GM18861 (cell line): ENCODE measurements at regions not wholly inside any gene's neighbourhood (a gene's known extent, or its start where the extent isn't known, plus 50 kb on each side); places are given as distances from the start of the nearest gene placed in this dataset.

Experiments
- ATAC-seq: cut with Tn5 transposase; IDR thresholded peaks from one replicate; pipeline ENCODE4 v1.9.1; 2021; ENCODE audit not compliant: unreplicated experiment

DNA sequence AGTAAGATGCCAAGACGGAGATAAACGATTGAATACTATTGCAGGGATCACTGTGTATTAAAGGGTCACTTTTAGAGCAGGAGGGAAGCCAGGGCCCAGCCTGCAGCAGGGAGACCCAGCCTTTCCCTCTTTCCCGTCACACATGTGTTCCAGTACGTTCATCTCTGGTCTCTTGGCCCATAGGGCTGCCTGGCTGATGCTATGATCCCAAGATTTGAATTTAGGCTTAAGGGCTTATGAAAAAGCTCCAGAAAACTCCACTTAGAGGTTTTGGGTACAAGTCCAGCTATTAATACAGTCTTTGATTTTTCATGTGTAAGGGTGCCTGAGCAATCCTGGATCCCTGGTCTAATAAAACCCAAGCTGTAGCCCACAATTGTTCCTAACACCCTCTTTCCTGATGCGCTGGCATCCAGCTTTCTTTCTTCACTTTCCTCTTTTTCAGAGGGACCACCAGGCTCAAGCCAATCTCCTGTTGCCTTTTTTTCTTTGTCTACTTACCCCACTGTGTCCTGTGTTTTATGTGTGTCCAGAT is 359.6 kb upstream of the USP24 start:
- ATAC-seq = no peak

DNA sequence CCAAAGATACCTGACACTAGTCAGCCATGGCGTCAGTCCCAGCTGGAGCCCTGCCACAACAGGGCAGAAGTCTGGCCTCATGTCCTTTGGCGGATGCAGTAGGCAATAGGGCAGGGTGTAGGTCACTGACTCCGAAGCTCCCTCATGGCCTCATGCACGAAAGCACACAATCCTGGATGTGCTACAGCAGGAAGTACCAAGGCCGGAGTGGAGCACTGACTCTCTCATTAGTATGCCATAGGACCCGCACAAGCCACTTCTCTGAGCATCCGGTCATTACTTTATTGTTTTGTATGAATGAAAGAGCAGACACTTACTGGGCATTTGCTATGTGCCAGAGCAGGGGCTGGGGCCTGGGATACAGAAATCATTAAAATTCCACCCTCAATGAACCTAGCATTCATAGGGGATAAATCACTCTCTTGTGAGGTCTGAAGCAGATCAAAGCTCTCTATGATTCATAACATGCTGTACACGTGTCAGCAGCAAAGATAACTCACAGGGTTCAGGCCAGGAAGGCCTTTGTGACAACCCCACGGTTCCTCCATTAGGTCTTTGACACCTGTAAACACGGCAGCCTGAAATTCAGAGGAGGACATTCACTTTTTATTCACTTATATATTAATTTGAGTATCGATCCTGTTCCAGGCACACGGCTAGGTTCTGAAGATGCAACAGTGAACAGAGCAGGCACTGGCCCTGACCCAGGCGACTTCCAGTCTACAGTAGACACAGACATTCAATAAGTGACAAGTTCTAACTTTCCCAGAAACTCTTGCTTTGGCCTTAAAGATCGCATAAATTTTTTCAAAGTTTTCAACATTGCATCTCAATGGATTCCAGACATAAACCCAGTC is 357.9 kb upstream of the USP24 start:
- no peak for ATAC-seq

DNA sequence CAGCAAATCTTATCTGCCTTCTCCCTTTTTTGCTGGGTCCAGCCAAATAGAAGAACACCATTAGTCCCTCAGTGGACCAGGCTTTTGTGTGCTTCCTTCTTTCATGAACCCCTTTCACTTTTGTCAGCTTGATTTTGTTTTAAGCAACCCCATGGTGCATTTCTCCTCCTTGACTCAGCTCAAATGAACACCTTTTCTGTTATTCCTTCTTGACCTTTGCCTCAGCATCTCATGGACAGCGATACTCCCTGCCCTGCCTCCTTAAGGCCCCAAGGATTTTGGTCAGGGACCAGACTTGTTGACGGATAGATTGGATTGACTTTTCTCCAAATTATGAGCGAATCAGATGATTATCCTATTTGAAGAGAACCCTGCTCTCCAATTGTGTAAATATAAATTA is 356.6 kb upstream of the USP24 start:
- no peak for ATAC-seq

DNA sequence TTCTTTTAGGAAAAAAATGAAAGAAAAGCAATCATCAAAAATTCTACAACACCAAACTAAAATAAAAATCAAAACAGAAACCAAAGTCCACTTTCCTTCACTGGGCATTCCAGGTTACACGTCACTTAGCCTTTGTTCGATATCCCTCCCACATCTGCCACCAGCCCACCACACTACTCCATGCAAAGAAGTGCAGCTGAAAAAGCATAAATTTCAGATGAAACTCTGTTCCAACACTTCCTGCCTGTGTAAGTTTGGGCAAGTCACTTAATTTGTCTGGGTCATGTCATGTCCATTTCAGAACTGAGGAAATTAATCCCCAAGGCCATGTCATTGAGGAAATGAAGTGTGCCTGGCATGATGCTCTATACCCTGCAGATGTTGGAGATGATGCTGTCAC is 354.3 kb upstream of the USP24 start:
- ATAC-seq = no peak

DNA sequence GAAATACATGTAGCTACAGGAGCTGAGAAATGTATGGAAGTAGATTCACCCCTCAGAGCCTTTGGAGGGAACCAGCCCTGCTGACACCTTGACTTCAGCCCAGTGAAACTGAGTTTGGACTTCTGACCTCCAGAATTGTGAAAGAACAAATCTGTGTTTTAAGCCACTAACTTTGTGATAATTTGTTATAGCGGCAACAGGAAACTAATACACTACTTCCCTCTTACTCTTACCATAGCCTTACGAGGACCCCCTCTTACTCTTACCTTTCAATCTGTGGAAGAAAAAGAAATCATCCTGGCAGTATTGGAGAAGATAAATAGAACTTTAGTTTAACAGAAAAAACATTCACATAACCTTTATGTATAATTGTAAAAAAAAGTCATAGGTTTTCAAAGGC is 353.6 kb upstream of the USP24 start:
- no peak for ATAC-seq

DNA sequence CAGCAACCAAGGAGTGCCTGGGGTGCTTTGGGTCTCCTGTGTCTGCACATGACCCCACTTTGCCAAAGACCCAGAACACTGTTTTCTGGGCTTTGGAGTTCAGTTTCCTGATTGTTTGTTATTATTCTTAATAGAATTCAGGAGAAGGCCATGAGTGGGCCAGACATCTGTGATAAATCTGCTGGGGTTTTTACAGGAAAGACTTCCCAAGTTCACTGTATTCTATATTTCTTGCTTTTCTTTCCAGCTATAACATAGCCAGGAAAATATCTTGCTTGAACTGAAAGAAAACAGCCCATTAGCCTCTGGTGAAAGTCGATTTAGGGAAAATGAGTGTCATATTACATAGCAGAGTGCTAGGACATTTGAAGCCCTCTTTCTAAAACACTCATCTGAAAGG is 345.1 kb upstream of the USP24 start:
- no peak for ATAC-seq

DNA sequence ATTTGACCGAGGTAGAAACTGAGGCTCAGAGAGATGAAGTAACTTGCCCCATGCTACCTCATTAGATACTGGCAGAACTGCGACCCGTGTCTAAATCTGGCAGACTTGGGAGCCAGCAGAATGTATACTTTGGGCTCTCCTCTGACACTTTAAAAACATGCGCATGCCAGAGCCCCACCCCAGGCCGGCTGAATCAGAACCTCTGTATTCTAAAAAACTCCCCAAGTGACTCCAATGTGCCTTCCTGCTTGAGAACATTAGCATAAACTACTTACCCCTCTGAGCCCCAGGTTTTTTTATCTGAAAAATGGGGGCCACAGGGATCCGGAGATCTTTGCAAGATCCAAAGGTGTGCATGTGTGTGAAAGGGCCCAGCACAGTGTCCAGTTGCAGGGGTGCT is 344.7 kb upstream of the USP24 start:
- no peak for ATAC-seq

DNA sequence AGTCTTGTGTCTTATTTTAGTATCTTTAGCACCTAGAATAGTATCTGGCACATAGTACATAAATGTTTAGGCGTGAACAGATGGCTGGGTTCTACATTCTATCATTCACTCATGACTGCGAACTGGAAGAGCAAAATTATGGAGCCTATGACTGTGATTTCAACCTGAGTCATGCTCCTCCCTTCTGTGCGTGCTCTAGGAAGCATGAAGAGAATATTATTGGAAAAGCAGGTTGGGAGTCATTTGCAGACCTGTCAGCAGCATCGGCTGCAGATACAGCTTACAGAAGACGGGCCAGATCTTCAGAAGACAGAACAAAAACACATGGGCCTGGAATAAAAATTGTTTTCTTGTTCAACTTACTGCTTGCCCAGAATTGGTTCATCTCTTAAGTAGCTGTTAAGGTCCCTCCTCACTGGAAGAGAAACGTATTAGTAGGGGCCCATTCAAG is 344.0 kb upstream of the USP24 start:
- no peak for ATAC-seq

DNA sequence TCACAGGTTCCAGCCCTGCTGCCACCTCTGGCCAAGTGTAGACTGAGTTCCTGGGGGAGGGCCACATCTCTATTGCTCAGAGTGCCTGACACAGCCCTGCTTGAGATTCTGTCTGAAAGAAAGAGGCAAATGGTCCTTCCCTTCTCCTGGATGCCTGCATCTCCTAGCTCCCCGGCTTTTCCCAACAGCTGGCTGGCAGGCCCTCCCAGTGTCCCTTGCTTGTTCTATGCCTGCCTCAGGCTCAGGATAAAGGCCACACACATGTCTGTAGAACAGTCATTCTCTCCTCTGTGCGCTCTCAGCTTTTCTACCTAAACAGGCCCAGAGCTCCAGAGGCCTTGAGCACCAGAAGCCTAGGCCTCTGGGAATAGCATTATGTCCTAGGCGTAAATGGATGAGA is 343.4 kb upstream of the USP24 start:
- ATAC-seq = no peak

DNA sequence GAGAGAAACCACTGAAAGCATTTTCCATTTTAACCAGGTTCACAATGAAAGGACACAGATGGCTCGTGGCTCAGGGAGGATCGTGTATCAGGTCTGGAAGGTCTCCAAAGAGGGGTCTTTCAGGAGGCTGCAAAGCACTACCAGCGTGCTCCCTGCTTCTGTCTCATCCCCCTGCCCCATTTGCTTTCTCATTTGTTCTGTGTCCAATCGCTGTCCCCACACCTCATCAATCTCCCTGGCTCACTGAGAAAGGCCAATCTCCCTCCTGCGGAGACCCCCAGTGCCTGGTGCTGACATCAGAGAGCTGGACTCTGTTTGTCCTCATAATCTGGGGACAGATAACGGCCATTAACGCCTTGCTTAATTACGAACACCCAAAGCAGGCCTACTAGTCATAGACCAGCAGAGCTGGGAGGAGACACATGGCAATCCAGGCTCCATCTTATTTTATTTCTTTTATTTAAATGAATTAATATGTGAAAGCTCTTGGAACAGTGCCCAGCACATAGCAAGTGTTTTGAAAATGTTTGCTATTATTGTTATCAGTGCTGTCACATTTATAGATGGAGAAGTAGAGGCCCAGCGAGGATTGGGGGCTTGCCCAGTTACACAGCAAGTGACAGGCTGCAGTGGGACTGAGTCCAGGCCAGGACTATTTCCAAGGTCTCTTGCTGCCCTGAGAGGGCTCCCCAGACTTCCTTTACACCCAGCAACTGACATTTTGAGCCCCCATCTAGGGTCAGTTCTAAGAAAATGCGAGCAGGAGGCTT is 341.0 kb upstream of the USP24 start:
- ATAC-seq = no peak

DNA sequence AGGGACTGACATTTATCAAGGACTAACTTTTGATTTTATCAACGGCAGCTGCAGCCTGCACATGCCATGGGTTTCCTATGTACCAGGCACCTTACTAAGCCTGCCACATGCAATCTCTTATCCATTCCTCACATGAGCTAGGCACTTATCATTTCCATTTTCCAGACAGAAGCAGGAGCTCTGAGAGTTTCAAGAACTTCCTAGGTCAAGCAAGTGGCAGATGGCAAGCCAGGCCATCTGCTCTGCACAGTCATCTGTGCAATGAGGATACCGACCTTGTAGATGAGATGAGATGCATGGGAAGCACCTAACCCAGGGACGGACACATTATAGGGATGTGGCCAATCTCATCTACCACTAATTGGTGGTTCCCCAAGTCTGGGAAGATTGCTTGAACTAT is 339.4 kb upstream of the USP24 start:
- ATAC-seq = no peak

DNA sequence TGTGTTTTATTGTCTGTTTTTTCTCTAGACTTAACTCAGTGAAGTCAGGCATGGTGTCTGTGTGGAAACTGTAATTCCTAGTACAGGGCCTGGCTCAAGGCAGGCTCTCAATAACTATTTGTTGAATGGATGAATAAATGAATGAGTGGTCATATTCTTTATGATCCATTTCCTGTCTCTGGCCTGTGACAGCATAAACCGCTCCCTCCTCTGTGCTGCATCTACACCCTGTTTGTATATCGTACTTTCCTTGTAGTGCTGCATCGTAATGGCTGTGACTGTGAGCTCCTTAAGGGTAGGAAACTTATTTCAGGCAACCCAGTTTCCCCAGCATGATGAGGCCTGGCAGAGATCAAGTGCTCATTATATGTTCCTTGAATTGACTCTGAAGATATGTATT is 337.5 kb upstream of the USP24 start:
- ATAC-seq = no peak

DNA sequence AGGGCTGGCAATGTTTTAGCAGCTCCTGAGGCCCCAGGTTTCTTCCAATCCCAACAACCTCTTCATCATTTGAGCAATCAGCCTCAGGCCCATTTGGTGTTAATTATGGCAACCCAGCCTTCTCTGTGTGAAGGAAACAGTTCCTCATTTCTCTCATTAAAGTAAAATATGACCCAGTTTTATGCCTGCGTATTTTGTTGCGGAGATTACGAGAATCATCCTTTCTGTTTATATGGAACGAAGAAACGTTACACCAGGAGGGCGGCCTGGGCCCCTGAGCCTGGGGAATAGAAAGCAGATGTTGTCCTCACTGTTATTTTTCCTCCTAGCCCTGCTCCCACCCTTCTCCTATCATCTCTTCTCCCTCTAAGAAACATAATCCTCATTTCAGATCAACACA is 332.2 kb upstream of the USP24 start:
- no peak for ATAC-seq

DNA sequence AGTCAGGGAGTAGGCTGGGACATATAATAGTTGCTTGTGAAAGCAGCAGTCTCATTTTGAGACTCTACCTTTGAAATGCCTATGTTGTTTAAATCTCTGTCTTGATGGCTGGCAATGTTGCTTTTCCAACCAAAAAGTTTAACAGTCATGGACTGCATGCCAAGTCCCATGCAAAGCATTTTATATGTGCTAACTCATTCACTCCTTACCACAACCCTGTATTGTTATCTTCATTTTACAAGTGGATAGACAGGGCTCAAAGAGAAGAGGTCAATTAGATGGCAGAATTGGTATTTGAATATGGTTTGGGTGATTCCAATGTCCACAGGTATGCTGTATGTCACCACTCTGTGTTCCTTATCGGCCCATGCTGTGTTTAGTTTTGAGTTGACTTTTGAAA is 331.4 kb upstream of the USP24 start:
- no peak for ATAC-seq

DNA sequence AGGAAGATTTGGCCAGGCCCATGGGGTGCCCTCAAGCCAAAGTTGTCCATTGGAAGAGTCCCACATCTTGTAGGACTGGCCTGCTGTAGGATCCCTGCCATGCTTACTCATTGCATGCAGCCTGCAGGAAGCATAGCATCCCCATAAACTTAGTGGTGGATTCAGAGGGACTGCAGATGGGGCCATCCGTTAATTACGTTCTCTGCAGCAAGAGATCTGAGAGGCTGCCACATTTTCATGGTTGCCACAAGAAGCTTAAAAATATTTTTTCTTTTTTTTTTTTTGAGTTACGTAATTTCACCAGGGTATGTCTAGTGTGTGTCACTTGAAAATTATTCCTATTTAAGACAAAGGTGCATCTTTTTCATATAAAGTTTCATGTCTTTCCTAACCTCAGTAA is 329.7 kb upstream of the USP24 start:
- no peak for ATAC-seq

DNA sequence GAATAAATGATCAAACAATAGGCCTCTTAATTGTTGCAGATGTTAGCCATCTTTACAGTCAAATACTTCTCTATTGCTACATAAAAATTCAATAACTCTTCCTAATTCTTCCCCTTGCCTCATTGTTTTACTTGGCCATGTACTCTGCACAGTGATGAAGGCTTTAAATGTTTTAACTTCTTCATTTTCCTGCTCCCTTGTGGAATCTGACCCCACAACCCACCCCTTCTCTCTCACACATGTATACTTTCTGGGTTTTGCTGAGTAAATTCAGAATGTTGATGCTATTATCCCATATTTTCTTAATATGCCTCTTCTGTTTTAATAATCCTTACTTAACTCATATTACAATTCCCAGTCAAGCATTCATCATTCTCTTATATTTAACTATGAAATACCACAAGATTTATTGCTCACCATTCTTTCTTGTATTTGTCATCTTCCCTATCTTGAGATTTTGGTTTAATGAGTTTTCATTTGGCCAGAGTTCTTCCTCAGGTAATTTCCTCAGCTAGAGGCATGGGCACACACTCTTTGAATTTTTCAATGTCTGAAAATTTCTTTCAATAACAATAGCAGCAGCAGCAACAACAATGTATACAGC is 327.8 kb upstream of the USP24 start:
- ATAC-seq = no peak

DNA sequence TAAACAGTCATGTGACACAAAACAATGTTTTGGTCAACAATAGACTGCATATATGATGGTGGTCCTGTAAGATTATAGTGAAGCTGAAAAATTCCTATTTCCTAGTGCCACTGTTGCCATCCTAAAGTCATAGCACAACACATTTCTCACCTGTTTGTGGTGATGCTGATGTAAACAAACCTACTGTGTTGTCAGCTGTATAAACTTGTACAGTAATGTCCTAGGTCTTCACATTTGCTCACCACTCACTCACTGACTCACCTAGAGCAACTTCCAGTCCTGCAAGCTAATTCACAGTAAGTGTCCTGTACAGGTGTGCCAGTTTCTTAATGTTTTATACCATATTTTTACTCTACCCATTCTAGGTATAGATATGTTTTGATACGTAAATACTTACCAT is 326.1 kb upstream of the USP24 start:
- ATAC-seq = no peak

DNA sequence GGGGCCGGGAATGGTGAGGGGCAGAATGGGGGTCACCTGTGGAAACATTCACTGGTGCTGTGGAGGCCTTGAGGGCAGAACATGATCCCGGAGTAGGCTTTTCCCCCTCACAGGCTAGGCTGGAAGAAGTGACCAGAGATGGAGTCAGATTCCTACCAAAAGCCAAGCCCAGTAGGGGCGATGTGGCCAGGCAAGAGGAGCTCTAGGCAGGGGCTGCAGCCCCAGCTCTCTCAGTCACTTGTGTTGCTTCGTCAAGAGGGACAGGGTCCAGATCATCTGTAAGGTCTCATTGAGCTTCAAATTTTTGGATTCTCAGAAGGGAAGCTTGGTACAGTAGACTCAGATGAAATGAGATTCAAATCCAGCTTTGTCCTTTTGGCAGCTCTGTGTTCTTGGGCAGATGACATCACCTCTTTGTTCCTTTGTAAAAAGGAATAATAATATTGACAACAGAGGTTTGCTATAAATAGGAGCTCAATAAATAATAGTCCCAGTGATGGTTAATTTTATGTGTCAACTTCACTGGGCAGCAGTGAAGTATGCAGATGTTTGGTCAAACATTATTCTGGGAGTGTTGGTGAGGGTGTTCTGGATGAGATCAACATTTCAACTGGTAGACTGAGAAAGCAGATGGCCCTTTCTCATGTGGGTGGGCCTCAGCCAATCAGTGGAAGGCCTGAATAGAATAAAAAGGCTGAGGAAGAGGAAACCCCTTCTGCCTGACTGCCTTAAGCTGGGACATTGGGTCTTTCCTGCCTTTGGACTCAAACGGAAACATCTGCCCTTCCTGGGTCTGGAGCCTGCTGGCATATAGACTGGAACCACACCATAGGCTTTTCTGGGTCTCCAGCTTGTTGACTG is 324.7 kb upstream of the USP24 start:
- no peak for ATAC-seq

DNA sequence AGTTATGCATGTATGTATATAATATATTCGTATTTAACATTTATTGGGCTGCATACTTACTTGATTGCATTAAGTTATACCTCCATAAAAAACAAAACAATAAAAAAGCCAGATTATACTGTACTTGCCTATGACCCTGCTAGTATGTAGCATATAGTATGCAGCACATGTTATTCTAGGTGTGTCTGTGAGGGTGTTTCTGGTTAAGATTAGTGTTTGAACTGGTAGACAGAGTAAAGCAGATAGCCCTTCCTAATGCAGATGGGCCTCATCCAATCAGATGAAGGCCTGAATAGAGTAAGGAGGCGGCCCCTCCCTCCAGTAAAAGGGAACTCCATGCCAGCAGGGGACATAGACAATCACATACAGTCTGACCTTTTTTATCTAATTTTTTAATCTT is 323.3 kb upstream of the USP24 start:
- no peak for ATAC-seq

DNA sequence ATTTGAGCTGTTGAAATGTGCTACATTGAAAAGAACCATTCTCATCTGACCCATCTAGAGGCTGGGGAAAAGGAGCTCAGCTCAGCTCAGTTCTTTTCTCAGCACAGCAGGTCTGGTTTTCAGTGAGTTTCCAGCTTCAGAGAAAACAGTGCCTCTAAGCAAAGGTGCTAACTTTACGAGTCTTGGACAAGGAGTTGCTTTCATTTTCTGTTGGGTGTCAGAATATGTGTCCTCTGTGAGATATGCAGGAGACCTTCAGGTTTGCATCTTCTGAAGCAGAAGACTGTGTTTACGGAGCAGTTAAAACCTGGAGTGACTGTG is 321.3 kb upstream of the USP24 start:
- no peak for ATAC-seq
